RKO (cell line): ENCODE measurements at regions not wholly inside any gene's neighbourhood (a gene's known extent, or its start where the extent isn't known, plus 50 kb on each side); places are given as distances from the start of the nearest gene placed in this dataset.
A peak's percentile ranks its signal among the peaks of the same experiment; 100 is the strongest.

Experiments used
- DNase-seq: peaks from one replicate; pipeline ENCODE4 v3.0.0-alpha.2; 2016; ENCODE audit warnings: low spot score

GRCh38 chr3:158970006-158970405 is 168.2 kb downstream of the MFSD1 start:
- no peak for DNase-seq

- DNase-seq: no peak
Measured at GRCh38 chr3:158974904-158975303, 173.1 kb downstream of the MFSD1 start.

DNA sequence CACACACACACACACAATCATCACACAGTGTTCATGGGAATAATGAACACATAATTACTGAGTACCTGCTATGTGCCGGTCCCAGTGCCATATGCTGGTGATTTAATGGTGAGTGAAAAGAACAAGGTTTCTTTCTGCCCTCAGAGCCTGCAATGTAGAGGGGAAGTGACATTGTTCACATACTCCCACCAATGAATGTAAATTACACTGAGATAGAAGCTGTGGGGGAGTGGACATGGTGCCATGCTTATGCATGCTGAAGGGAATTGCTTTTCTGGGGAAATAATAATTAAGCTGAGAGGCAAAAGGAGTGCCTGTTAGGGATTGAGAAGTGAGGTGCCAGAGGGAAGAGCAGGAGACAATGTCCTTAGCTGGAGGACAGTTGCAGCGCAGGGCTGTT is 175.1 kb downstream of the MFSD1 start:
- DNase-seq: no peak

DNA sequence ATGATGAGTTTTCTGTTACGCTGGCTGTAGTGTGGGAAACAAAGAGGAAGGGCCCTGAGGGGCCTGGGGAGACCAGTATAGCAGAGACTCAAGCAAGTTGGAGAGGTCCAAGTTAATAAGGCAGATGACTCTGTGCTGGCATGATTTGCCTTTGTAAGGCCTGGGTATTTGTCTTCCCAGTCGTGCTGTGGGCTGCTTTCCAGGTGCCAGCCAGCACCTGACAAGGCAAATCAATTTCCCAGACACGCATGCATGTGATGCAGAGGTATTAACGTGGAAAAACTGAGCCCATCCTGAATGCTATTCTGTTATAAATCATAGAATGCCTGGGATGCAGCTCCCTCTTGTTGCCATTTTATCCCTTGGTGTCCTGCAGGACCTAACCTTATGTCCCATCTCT is 175.6 kb downstream of the MFSD1 start:
- no peak for DNase-seq

DNA sequence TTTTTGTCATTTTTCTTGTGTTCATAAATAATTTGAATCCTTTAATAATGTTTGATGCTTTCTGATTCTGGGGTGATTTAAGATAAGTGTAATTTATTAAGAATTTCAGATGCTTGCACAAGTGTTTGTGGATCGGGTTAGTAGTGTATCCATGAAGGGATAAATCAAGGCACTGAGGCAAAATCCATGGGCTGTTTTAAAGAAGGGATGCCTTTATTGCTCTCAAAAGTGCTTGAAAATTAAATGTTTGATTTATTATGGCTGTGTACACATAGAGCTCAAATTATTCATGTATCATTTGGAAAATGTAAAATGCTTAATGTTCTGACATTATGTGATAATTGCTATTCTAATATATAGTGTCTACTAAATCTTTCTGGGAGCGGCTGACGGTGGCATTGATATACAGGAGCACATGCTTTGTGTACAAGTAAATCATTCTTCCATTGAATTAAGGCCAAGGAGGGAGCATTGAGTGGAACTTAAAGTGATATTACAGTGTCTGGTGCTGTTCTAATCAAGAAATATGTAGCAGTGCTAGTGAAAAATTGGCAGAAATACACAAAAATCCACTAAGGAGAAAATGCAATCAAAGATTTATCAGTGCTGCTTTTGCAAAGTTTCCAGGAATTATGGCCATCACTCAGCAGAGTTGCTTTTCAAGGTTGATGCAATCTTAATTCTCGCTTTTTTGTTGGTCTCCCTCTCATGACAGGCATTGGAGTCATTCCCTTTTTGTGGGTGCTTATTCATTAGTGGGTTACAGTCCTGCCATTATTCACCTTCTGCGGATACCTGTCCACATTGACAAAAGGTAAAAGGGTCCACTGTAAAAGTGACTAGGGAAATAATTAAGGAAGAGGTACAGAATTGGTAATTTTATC is 181.6 kb downstream of the MFSD1 start:
- DNase-seq: no peak

DNA sequence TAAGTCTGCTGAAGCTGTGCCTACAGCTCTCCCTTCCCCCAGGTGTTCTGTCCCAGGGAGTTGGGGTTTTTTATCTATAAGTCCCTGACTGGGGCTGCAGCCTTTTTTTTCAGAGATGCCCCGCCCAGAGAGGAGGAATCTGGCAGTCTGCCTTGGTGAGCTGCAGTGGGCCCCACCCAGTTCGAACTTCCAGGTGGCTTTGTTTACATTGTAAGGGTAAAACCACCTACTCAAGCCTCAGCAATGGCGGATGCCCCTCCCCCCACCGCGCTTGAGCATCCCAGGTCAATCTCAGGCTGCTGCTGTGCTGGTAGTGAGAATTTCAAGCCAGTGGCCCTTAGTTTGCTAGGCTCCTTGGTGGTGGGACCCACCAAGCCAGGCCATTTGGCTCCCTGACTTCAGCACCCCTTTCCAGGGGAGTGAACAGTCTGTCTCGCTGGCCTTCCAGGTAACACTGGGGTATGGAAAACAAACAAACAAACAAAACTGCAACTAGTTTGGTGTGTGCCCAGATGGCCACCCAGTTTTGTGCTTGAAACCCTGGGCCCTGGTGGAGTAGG is 189.4 kb downstream of the MFSD1 start:
- DNase-seq: no peak

- no peak for DNase-seq
Measured at GRCh38 chr3:158992463-158992862, 190.6 kb downstream of the MFSD1 start.

DNA sequence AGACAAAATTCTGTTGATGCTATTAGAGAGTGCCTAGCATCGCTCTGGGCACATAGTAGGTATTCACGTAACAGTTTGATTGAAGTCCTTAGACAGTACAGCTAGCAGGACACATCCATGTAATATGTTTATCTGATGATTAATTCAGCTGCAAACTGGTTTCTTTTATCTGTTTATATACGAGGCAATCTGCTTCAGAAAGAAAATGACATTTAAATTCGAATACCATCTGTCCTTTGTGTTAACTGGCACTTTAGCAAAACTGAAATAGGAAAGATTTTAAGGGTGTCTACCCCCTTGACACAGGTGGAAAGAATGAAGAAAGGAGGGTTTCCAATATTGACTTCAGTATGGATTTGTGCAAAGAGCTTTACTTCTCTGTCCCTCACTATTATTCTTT is 192.5 kb downstream of the MFSD1 start:
- DNase-seq: no peak

GRCh38 chr3:159001711-159002110 is 199.9 kb downstream of the MFSD1 start:
- DNase-seq: no peak

DNA sequence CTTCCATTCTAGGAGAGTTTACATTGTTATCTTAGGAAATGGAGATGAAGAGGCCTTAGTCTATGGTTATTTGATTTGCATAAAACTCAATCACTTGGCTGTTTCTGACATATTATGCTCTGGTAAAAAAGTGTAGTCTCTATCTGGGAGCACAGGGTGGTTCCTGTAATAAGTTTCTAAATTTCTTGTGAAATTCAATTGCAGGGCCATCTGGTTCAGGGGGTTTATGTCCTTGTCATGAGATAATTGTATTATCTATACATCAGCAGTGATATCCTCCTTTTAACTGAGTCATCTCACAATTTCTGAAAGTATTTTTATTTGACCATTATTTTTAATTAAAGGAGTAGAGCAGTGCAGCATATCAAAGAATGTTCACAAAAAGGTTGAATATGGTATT is 203.3 kb downstream of the MFSD1 start:
- DNase-seq: no peak

DNA sequence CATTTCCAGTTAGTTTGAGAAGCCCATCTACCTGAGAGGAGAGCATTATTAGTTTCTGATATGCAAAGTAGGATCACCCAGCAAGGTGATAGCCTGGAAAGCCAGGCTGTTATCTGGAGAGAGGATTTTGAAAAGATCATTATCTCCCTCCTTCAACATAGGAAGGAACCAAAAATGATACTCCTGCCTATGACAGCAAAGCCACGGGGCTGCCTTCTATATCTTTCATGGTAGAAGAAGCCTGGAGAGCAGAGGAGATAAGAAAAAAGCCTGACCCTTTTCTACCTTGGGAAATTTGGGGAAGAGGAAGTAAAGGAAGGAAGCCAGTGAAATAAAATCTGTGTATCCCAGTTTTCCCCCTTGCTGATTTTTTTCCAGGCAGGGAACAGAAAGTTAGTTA is 205.5 kb downstream of the MFSD1 start:
- DNase-seq: no peak

GRCh38 chr3:159008401-159008800 is 206.5 kb downstream of the MFSD1 start:
- DNase-seq: no peak

- DNase-seq: no peak
Measured at GRCh38 chr3:159018341-159018740, 216.5 kb downstream of the MFSD1 start.

GRCh38 chr3:159025733-159026132 is 223.9 kb downstream of the MFSD1 start:
- no peak for DNase-seq

GRCh38 chr3:159026510-159026909 is 224.7 kb downstream of the MFSD1 start:
- no peak for DNase-seq

DNA sequence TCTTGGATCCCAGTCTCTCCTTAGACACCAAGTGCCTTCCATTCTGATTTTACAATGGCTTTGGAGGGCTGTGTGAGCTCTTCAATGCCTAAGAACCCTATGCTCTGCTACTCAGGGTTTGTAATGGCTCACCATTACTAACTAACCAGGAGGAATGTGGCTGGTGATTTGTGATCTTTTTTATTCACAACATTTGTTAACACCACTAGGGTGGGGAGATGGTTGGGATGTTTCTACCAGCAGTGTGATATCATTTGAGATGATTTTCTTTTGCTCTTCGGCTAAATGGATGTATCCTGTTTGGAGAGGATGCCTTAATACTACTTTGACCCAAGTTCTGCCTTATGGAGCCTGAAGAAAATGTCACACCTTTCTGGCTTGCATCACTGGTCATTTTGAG is 226.9 kb downstream of the MFSD1 start:
- DNase-seq: no peak

GRCh38 chr3:159029306-159030026 is 227.6 kb downstream of the MFSD1 start:
- DNase-seq: no peak

DNA sequence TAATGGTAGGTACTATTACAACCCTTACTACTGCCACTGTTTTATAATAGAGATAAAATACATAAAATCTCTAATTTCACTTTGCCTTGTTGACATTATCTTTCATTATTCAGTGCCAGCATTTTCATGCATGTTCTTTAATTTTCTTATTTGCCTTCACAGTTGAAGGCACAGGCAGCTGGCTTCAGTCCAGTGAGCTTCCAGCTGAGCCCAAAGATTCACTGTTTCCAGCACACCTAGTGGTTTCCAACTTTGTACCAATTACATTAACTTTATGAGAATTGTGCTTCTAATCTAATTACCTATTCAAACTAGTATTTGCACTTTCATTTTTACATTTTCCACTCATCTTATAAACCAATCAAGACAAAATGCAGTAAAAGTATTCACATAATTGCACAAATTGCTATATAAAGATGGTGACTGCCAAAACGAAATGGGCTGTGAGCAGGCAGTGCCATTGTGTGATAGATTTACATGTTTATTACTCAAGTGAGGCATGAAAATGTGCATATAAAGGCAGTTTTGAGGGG is 228.3 kb downstream of the MFSD1 start:
- DNase-seq: no peak

DNA sequence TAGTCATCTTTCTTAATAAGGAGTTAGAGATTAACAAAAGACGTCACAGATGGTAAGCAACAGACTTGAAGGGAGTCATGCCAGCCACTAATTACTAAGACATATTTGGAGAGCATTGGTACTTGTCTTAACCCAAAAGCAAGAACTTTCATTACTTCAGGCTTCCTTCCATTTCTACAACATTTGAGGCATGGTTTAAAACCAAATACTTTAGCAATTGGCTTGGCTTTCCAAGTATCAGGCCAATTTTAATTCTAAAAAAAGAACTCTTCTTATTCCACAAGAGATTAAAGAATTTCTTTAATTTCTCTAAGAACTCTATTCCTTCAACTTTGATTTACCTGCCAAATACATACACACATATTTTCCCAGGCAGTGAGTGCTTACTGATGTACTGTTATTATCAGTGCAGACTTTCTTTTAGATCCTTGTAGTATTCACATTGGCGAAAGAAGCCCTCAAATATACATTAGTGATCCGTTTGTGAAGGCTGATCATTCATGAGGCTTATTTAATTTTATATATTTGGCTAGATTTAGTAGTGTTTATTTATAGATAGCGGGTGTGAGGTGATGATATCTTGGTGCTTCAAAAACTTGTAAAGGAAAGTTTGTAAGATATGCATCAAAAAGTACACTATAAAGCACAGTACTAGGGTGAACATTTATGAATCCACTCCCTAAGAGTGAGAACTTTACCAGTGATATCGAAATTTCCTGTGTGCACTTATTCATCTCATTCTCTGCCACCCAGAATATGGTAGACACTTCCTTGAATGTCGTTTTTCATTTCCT is 229.2 kb downstream of the MFSD1 start:
- no peak for DNase-seq

- peak; percentile 62 for DNase-seq
Measured at GRCh38 chr3:159032311-159032710, 230.5 kb downstream of the MFSD1 start.

- no peak for DNase-seq
Measured at GRCh38 chr3:159038405-159038804, 236.6 kb downstream of the MFSD1 start.

DNA sequence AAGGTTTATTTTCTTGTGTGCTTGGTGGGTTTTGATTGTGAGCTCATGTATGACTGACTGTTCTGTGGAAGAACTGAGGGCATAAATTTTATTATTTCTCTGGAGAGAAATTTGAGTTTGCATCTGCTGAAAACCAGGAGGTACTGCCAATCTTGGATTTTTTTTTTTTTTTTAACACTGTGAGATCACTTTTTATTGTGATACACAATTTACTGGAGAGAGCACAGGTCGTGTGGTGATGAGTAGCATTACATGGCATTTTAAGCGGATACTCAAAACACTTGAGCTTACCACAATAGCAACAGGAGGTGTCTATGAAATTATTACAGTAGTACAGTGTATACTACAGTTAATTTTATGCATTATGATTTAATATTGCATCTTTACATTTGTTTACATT is 237.4 kb downstream of the MFSD1 start:
- peak; percentile 4 for DNase-seq
